DMS79 (cell line): ENCODE measurements at regions not wholly inside any gene's neighbourhood (a gene's known extent, or its start where the extent isn't known, plus 50 kb on each side); places are given as distances from the start of the nearest gene placed in this dataset.
"Not testable (repeated sequence)": the region's sequence is repeated elsewhere in the genome, so short reads cannot be mapped to it uniquely, and the experiment has no call there.

Source experiments
- DNase-seq: peaks from one replicate; lab custom pipeline; 2025; lab: John Stamatoyannopoulos, UW

GRCh38 chr6:27736686-27737085 lies 175.5 kb downstream of the OR2B2 start:
- no peak for DNase-seq

- DNase-seq, result no peak
Observed at GRCh38 chr6:27728442-27728841, 183.8 kb downstream of the OR2B2 start.

- DNase-seq, result no peak
Observed at GRCh38 chr6:27726619-27727023, 185.6 kb downstream of the OR2B2 start.

- no peak for DNase-seq
Observed at GRCh38 chr6:27720607-27721580, 191.3 kb downstream of the OR2B2 start.

- DNase-seq, result not testable (repeated sequence)
Observed at GRCh38 chr6:27719039-27719438, 193.2 kb downstream of the OR2B2 start.

- DNase-seq, result no peak
Observed at GRCh38 chr6:27706431-27706830, 205.8 kb downstream of the OR2B2 start.

- no peak for DNase-seq
Observed at GRCh38 chr6:27700337-27700736, 211.9 kb downstream of the OR2B2 start.

GRCh38 chr6:27694547-27694874 lies 217.7 kb downstream of the OR2B2 start:
- no peak for DNase-seq

- DNase-seq, result no peak
Observed at GRCh38 chr6:27693766-27694546, 218.2 kb downstream of the OR2B2 start.

GRCh38 chr6:27692133-27692532 lies 219.2 kb upstream of the ZNF184 start:
- DNase-seq, result not testable (repeated sequence)

GRCh38 chr6:27688014-27688586 lies 215.2 kb upstream of the ZNF184 start:
- DNase-seq, result peak; percentile 29

GRCh38 chr6:27687154-27688013 lies 214.5 kb upstream of the ZNF184 start:
- peak; percentile 20 for DNase-seq

- no peak for DNase-seq
Observed at GRCh38 chr6:27685279-27685678, 212.4 kb upstream of the ZNF184 start.

GRCh38 chr6:27684264-27685211 lies 211.6 kb upstream of the ZNF184 start:
- DNase-seq, result peak; percentile 8

- DNase-seq, result no peak
Observed at GRCh38 chr6:27679964-27680694, 207.2 kb upstream of the ZNF184 start.

GRCh38 chr6:27679308-27679963 lies 206.5 kb upstream of the ZNF184 start:
- DNase-seq, result no peak

GRCh38 chr6:27678469-27678868 lies 205.6 kb upstream of the ZNF184 start:
- no peak for DNase-seq

- DNase-seq, result no peak
Observed at GRCh38 chr6:27674882-27675281, 202.0 kb upstream of the ZNF184 start.

GRCh38 chr6:27672113-27672799 lies 199.4 kb upstream of the ZNF184 start:
- no peak for DNase-seq
